GM23338 (cell line): ENCODE measurements at regions not wholly inside any gene's neighbourhood (a gene's known extent, or its start where the extent isn't known, plus 50 kb on each side); places are given as distances from the start of the nearest gene placed in this dataset.

Experiments
- ATAC-seq: fragments of 200-7000 bp; cut with Tn5 transposase; 3 replicates; pipeline ENCODE4 v1.9.1; 2020
- DNase-seq: peaks from one replicate; pipeline ENCODE4 v3.0.0-alpha.2; 2015; ENCODE audit warnings: low spot score
- H2AFZ ChIP-seq: fragments of 200-600 bp; sonication (generic); 2 replicates; pipeline ENCODE4 v1.8.0; 2016; ENCODE audit warnings: antibody characterized with exemption, mild to moderate bottlenecking, moderate library complexity
- H3F3A ChIP-seq: fragments of 200-600 bp; sonication (generic); replicated peaks from 2 replicates; pipeline ENCODE4 v1.8.0; 2017; ENCODE audit warnings: antibody characterized with exemption, mixed run types, low read depth
- H3K27ac ChIP-seq: fragments of 200-600 bp; sonication (generic); 2 replicates; pipeline ENCODE4 v1.6.1; 2016; ENCODE audit warnings: low read depth
- H3K27me3 ChIP-seq: fragments of 200-600 bp; sonication (generic); 2 replicates; pipeline ENCODE4 v1.8.0; 2016; ENCODE audit warnings: mild to moderate bottlenecking, mixed run types, moderate library complexity; ENCODE audit not compliant: insufficient read depth
- H3K36me3 ChIP-seq: fragments of 200-600 bp; sonication (generic); 2 replicates; pipeline ENCODE4 v1.8.0; 2016; ENCODE audit warnings: mild to moderate bottlenecking; ENCODE audit not compliant: insufficient read depth
- H3K4me1 ChIP-seq: fragments of 200-600 bp; sonication (generic); 2 replicates; pipeline ENCODE4 v1.8.0; 2016; ENCODE audit warnings: mild to moderate bottlenecking, moderate library complexity; ENCODE audit not compliant: insufficient read depth
- H3K4me2 ChIP-seq: fragments of 200-600 bp; sonication (generic); 2 replicates; pipeline ENCODE4 v1.7.1; 2017; ENCODE audit warnings: mixed run types
- H3K4me3 ChIP-seq: fragments of 200-600 bp; sonication (generic); 2 replicates; pipeline ENCODE4 v1.6.1; 2016; ENCODE audit warnings: mixed run types
- H3K79me2 ChIP-seq: fragments of 200-600 bp; sonication (generic); replicated peaks from 2 replicates; pipeline ENCODE4 v1.8.0; 2017; ENCODE audit warnings: mild to moderate bottlenecking; ENCODE audit not compliant: insufficient read depth
- H3K9me2 ChIP-seq: fragments of 200-600 bp; sonication (generic); 2 replicates; pipeline ENCODE4 v1.8.0; 2017; ENCODE audit not compliant: insufficient read depth
- H4K20me1 ChIP-seq: fragments of 200-600 bp; sonication (generic); replicated peaks from 2 replicates; pipeline ENCODE4 v1.8.0; 2017; ENCODE audit warnings: mild to moderate bottlenecking; ENCODE audit not compliant: insufficient read depth
- H3K27ac Mint-ChIP-seq: 2 replicates; pipeline ENCODE4 v1.8.0; 2020; ENCODE audit warnings: inconsistent platforms, mild to moderate bottlenecking, moderate library complexity, mixed read lengths
- H3K27me3 Mint-ChIP-seq: 3 replicates; pipeline ENCODE4 v1.8.0; 2022; ENCODE audit warnings: low read depth, mild to moderate bottlenecking, moderate library complexity, mixed read lengths, inconsistent platforms; ENCODE audit not compliant: insufficient read depth, poor library complexity
- H3K36me3 Mint-ChIP-seq: 3 replicates; pipeline ENCODE4 v1.8.0; 2021; ENCODE audit warnings: low read depth, mild to moderate bottlenecking, inconsistent platforms, moderate library complexity, mixed read lengths
- H3K4me1 Mint-ChIP-seq: 3 replicates; pipeline ENCODE4 v1.8.0; 2020; ENCODE audit warnings: mild to moderate bottlenecking, inconsistent platforms, mixed read lengths
- H3K4me3 Mint-ChIP-seq: 3 replicates; pipeline ENCODE4 v1.8.0; 2021; ENCODE audit warnings: moderate library complexity, mild to moderate bottlenecking, inconsistent platforms, mixed read lengths
- H3K9me3 Mint-ChIP-seq: 3 replicates; pipeline ENCODE4 v1.8.0; 2020; ENCODE audit warnings: moderate library complexity, mild to moderate bottlenecking, inconsistent platforms, mixed read lengths
- CREB1 ChIP-seq: fragments of 250-450 bp; sonication (Bioruptor Pico); IDR thresholded peaks from 2 replicates; pipeline ENCODE4 v1.5.0; 2020; ENCODE audit warnings: low read depth, mild to moderate bottlenecking, moderate library complexity
- EZH2 ChIP-seq: fragments of 200-600 bp; sonication (generic); IDR thresholded peaks from one replicate; pipeline ENCODE4 v1.8.0; 2017; ENCODE audit warnings: antibody characterized with exemption, mild to moderate bottlenecking, low read depth; ENCODE audit not compliant: unreplicated experiment
- EZH2phosphoT487 ChIP-seq: fragments of 200-600 bp; sonication (generic); IDR thresholded peaks from one replicate; pipeline ENCODE4 v1.8.1; 2018; ENCODE audit warnings: antibody characterized with exemption; ENCODE audit not compliant: unreplicated experiment
- NANOG ChIP-seq: IDR thresholded peaks from 2 replicates; pipeline ENCODE4 v1.6.1; 2016; ENCODE audit warnings: antibody characterized with exemption, borderline replicate concordance
- POLR2AphosphoS5 ChIP-seq: IDR thresholded peaks from 2 replicates; pipeline ENCODE4 v1.6.1; 2016; ENCODE audit warnings: antibody characterized with exemption, low read depth
- STAT1 ChIP-seq: IDR thresholded peaks from one replicate; pipeline ENCODE4 v1.6.1; 2016; ENCODE audit warnings: antibody characterized with exemption; ENCODE audit not compliant: unreplicated experiment
- ZNF114 ChIP-seq: fragments of 250-450 bp; sonication (Bioruptor Pico); IDR thresholded peaks from 2 replicates; pipeline ENCODE4 v1.5.0; 2020; ENCODE audit warnings: mild to moderate bottlenecking, moderate library complexity
- ZNF331 ChIP-seq: fragments of 250-450 bp; sonication (Bioruptor Pico); IDR thresholded peaks from 2 replicates; pipeline ENCODE4 v1.5.0; 2020; ENCODE audit warnings: low read depth, mild to moderate bottlenecking, moderate library complexity
- TF ChIP-seq, protein P1 (sequence below): IDR thresholded peaks from 2 replicates; pipeline ENCODE4 v1.6.1; 2016; ENCODE audit warnings: antibody characterized with exemption
- TF ChIP-seq, protein P2 (sequence below): IDR thresholded peaks from one replicate; pipeline ENCODE4 v1.6.1; 2018; ENCODE audit warnings: antibody characterized with exemption; ENCODE audit not compliant: unreplicated experiment
- TF ChIP-seq, protein P3 (sequence below): fragments of 250-450 bp; sonication (Bioruptor Pico); IDR thresholded peaks from 2 replicates; pipeline ENCODE4 v1.5.0; 2020; ENCODE audit warnings: mild to moderate bottlenecking, moderate library complexity
- TF ChIP-seq, protein P4 (sequence below), 2 experiments: fragments of 200-600 bp in 1 of 2; sonication (generic) in 1 of 2; conservative IDR thresholded peaks; 2 replicates each; pipeline versions ENCODE4 v1.5.1 to v1.6.1; 2016 to 2017; ENCODE audit warnings: antibody characterized with exemption in 2 of 2, low read depth in 2 of 2, mild to moderate bottlenecking in 2 of 2, moderate library complexity in 1 of 2

DNA sequence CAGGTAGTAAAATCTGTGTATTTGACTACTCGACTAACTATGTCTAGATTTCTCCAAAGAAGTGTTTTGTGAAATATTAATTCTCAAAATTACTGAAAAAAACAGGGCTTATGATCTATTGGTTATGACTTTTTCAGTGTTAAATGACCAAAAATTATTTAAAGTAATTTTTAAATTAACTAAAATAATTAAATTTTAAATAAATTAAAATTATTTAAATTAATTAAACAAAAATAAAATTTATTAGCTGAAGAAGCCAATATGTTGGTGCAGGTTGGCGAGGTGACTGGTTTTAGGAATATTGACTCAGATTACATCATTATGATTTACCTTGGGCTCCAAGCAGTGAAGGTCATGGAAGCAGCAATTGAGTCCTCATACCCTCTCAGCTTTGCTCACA is 483.2 kb downstream of the PTPRC start:
- Histone ChIP-seq H3K36me3 (no peaks in the 10 kb centered on the region), H3K4me3 (no peak overlapping the region), H3K79me2 (no peaks in the 10 kb centered on the region), H3K27me3 (no peaks in the 10 kb centered on the region), H3K4me2 (no peak overlapping the region), H4K20me1 (no peaks in the 10 kb centered on the region), H3K27ac (no peak overlapping the region), H2AFZ (no peak overlapping the region), H3K4me1 (0 out of 2 replicates have a peak, but pooled peaks cover 6% of the 10 kb centered on the region), H3K9me2 (no peaks in the 10 kb centered on the region), H3F3A (no peaks in the 10 kb centered on the region)
- DNase-seq (no peak), ATAC-seq (no peak)
- Mint-ChIP-seq H3K4me3 (no peak overlapping the region), H3K27me3 (no peaks in the 10 kb centered on the region), H3K27ac (no peak overlapping the region), H3K4me1 (peaks cover 6% of the 10 kb centered on the region), H3K36me3 (no peaks in the 10 kb centered on the region), H3K9me3 (no peaks in the 10 kb centered on the region)
- no peak for TF ChIP-seq CREB1 (CRISPR knock-in tag)
- no peak for TF ChIP-seq POLR2AphosphoS5
- no peak for TF ChIP-seq EZH2phosphoT487
- TF ChIP-seq, protein P1, sequence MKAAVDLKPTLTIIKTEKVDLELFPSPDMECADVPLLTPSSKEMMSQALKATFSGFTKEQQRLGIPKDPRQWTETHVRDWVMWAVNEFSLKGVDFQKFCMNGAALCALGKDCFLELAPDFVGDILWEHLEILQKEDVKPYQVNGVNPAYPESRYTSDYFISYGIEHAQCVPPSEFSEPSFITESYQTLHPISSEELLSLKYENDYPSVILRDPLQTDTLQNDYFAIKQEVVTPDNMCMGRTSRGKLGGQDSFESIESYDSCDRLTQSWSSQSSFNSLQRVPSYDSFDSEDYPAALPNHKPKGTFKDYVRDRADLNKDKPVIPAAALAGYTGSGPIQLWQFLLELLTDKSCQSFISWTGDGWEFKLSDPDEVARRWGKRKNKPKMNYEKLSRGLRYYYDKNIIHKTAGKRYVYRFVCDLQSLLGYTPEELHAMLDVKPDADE, result no peak
- TF ChIP-seq EZH2, result no peak
- no peak for TF ChIP-seq ZNF114 (CRISPR knock-in tag)
- TF ChIP-seq STAT1, result no peak
- TF ChIP-seq, protein P2, sequence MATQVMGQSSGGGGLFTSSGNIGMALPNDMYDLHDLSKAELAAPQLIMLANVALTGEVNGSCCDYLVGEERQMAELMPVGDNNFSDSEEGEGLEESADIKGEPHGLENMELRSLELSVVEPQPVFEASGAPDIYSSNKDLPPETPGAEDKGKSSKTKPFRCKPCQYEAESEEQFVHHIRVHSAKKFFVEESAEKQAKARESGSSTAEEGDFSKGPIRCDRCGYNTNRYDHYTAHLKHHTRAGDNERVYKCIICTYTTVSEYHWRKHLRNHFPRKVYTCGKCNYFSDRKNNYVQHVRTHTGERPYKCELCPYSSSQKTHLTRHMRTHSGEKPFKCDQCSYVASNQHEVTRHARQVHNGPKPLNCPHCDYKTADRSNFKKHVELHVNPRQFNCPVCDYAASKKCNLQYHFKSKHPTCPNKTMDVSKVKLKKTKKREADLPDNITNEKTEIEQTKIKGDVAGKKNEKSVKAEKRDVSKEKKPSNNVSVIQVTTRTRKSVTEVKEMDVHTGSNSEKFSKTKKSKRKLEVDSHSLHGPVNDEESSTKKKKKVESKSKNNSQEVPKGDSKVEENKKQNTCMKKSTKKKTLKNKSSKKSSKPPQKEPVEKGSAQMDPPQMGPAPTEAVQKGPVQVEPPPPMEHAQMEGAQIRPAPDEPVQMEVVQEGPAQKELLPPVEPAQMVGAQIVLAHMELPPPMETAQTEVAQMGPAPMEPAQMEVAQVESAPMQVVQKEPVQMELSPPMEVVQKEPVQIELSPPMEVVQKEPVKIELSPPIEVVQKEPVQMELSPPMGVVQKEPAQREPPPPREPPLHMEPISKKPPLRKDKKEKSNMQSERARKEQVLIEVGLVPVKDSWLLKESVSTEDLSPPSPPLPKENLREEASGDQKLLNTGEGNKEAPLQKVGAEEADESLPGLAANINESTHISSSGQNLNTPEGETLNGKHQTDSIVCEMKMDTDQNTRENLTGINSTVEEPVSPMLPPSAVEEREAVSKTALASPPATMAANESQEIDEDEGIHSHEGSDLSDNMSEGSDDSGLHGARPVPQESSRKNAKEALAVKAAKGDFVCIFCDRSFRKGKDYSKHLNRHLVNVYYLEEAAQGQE, result no peak
- no peak for TF ChIP-seq NANOG
- TF ChIP-seq, protein P3, sequence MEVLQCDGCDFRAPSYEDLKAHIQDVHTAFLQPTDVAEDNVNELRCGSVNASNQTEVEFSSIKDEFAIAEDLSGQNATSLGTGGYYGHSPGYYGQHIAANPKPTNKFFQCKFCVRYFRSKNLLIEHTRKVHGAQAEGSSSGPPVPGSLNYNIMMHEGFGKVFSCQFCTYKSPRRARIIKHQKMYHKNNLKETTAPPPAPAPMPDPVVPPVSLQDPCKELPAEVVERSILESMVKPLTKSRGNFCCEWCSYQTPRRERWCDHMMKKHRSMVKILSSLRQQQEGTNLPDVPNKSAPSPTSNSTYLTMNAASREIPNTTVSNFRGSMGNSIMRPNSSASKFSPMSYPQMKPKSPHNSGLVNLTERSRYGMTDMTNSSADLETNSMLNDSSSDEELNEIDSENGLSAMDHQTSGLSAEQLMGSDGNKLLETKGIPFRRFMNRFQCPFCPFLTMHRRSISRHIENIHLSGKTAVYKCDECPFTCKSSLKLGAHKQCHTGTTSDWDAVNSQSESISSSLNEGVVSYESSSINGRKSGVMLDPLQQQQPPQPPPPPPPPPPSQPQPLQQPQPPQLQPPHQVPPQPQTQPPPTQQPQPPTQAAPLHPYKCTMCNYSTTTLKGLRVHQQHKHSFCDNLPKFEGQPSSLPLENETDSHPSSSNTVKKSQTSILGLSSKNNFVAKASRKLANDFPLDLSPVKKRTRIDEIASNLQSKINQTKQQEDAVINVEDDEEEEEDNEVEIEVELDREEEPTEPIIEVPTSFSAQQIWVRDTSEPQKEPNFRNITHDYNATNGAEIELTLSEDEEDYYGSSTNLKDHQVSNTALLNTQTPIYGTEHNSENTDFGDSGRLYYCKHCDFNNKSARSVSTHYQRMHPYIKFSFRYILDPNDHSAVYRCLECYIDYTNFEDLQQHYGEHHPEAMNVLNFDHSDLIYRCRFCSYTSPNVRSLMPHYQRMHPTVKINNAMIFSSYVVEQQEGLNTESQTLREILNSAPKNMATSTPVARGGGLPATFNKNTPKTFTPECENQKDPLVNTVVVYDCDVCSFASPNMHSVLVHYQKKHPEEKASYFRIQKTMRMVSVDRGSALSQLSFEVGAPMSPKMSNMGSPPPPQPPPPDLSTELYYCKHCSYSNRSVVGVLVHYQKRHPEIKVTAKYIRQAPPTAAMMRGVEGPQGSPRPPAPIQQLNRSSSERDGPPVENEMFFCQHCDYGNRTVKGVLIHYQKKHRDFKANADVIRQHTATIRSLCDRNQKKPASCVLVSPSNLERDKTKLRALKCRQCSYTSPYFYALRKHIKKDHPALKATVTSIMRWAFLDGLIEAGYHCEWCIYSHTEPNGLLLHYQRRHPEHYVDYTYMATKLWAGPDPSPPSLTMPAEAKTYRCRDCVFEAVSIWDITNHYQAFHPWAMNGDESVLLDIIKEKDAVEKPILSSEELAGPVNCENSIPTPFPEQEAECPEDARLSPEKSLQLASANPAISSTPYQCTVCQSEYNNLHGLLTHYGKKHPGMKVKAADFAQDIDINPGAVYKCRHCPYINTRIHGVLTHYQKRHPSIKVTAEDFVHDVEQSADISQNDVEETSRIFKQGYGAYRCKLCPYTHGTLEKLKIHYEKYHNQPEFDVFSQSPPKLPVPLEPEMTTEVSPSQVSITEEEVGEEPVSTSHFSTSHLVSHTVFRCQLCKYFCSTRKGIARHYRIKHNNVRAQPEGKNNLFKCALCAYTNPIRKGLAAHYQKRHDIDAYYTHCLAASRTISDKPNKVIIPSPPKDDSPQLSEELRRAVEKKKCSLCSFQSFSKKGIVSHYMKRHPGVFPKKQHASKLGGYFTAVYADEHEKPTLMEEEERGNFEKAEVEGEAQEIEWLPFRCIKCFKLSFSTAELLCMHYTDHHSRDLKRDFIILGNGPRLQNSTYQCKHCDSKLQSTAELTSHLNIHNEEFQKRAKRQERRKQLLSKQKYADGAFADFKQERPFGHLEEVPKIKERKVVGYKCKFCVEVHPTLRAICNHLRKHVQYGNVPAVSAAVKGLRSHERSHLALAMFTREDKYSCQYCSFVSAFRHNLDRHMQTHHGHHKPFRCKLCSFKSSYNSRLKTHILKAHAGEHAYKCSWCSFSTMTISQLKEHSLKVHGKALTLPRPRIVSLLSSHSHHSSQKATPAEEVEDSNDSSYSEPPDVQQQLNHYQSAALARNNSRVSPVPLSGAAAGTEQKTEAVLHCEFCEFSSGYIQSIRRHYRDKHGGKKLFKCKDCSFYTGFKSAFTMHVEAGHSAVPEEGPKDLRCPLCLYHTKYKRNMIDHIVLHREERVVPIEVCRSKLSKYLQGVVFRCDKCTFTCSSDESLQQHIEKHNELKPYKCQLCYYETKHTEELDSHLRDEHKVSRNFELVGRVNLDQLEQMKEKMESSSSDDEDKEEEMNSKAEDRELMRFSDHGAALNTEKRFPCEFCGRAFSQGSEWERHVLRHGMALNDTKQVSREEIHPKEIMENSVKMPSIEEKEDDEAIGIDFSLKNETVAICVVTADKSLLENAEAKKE (CRISPR knock-in tag), result no peak
- TF ChIP-seq, protein P4, sequence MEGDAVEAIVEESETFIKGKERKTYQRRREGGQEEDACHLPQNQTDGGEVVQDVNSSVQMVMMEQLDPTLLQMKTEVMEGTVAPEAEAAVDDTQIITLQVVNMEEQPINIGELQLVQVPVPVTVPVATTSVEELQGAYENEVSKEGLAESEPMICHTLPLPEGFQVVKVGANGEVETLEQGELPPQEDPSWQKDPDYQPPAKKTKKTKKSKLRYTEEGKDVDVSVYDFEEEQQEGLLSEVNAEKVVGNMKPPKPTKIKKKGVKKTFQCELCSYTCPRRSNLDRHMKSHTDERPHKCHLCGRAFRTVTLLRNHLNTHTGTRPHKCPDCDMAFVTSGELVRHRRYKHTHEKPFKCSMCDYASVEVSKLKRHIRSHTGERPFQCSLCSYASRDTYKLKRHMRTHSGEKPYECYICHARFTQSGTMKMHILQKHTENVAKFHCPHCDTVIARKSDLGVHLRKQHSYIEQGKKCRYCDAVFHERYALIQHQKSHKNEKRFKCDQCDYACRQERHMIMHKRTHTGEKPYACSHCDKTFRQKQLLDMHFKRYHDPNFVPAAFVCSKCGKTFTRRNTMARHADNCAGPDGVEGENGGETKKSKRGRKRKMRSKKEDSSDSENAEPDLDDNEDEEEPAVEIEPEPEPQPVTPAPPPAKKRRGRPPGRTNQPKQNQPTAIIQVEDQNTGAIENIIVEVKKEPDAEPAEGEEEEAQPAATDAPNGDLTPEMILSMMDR (conservative IDR thresholded peaks at IDR 0.05; ENCODE audit: low read depth in 2 of 2), result no peak
- no peak for TF ChIP-seq ZNF331
